Adrenal gland (tissue), 5 donors: ENCODE measurements at regions not wholly inside any gene's neighbourhood (a gene's known extent, or its start where the extent isn't known, plus 50 kb on each side); places are given as distances from the start of the nearest gene placed in this dataset.

Experiments
- POLR2A ChIP-seq, 2 donors: fragments of 450-650 bp; IDR thresholded peaks; one replicate each; pipeline ENCODE4 v1.6.1; 2017; ENCODE audit warnings: antibody characterized with exemption in 2 of 2, mild to moderate bottlenecking in 2 of 2, moderate library complexity in 1 of 2
- TF ChIP-seq, protein P1 (sequence below), 6 experiments: fragments of 450-650 bp in 4 of 6; fragments of 200-600 bp in 2 of 6; sonication (generic) in 1 of 6; IDR thresholded peaks; 1 replicate in 5 of 6; 2 replicates in 1 of 6; pipeline versions ENCODE4 v1.5.1 to v1.8.0; 2016 to 2021; ENCODE audit warnings: antibody characterized with exemption in 6 of 6, mild to moderate bottlenecking in 2 of 6, moderate library complexity in 1 of 6
- donor health status: DM: no; HTN: no; CAD: no.

DNA sequence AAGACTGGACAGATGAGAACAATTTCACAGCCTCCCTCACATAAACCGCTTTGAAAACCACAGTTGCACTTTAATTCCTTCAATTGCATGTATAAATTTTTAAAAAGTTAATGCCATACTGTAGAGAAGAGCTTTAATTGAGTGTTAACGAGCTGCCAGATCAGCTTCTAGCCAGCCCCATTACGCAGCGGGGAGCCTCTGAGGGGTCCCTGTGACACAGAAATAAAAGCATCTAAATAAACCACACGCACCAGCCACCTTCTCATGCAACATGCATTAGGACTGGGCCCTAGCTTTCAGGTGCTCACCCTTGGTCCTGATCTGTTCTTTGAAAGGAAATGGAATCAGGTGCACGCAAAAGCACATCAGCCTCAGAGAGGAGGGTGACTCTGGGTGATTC lies 111.7 kb downstream of the SPATA19 start:
- TF ChIP-seq, protein P1, sequence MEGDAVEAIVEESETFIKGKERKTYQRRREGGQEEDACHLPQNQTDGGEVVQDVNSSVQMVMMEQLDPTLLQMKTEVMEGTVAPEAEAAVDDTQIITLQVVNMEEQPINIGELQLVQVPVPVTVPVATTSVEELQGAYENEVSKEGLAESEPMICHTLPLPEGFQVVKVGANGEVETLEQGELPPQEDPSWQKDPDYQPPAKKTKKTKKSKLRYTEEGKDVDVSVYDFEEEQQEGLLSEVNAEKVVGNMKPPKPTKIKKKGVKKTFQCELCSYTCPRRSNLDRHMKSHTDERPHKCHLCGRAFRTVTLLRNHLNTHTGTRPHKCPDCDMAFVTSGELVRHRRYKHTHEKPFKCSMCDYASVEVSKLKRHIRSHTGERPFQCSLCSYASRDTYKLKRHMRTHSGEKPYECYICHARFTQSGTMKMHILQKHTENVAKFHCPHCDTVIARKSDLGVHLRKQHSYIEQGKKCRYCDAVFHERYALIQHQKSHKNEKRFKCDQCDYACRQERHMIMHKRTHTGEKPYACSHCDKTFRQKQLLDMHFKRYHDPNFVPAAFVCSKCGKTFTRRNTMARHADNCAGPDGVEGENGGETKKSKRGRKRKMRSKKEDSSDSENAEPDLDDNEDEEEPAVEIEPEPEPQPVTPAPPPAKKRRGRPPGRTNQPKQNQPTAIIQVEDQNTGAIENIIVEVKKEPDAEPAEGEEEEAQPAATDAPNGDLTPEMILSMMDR (IDR thresholded peaks at IDR 0.05): no peak
- TF ChIP-seq POLR2A (IDR thresholded peaks at IDR 0.05): no peak
